DND-41 (cell line): ENCODE measurements at regions not wholly inside any gene's neighbourhood (a gene's known extent, or its start where the extent isn't known, plus 50 kb on each side); places are given as distances from the start of the nearest gene placed in this dataset.

ENCODE experiments used
- CTCF ChIP-seq: IDR thresholded peaks from 2 replicates; pipeline ENCODE4 v1.5.1; 2012; ENCODE audit warnings: borderline replicate concordance, low read length, moderate library complexity, mild to moderate bottlenecking; ENCODE audit not compliant: poor library complexity, severe bottlenecking; ENCODE audit errors: extremely low read depth
- EZH2 ChIP-seq: IDR thresholded peaks from 3 replicates; pipeline ENCODE4 v1.6.1; 2012; ENCODE audit warnings: borderline replicate concordance, low read depth, mild to moderate bottlenecking, moderate library complexity, low read length, inconsistent platforms; ENCODE audit not compliant: severe bottlenecking

GRCh38 chrY:21254476-21254875 lies 256.7 kb upstream of the RBMY1B start:
- TF ChIP-seq EZH2 (no peak), CTCF (no peak)
